ENCODE measurements at regions not wholly inside any gene's neighbourhood (a gene's known extent, or its start where the extent isn't known, plus 50 kb on each side); places are given as distances from the start of the nearest gene placed in this dataset.
"Not testable (repeated sequence)": the region's sequence is repeated elsewhere in the genome, so short reads cannot be mapped to it uniquely, and the experiment has no call there.

DNA sequence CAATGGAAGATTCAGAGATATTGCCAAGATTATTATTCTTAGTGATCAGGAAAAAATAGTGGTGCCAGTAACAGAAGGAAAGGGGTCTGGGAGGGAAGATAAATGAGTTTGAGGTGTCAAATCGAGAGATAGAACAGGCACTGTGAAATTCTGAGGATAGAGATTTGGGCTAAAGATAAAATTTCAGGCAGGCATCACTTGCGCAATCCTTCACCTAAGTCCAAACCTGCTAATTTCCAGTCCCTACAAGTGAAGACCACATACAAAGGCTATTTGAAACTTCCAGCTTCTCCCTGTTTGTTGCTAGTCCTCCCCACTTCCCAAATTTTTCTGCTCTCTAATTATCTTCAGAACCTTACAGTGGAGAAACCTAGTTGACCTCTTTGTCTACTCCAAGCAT lies 494.6 kb downstream of the MAGEE1 start:
- H3K4me3 ChIP-seq (ENCODE audit: control insufficient read depth, low read depth, low read length), result no peak overlapping the region
- no peak for DNase-seq (ENCODE audit: low read depth)
- TF ChIP-seq, protein P1, sequence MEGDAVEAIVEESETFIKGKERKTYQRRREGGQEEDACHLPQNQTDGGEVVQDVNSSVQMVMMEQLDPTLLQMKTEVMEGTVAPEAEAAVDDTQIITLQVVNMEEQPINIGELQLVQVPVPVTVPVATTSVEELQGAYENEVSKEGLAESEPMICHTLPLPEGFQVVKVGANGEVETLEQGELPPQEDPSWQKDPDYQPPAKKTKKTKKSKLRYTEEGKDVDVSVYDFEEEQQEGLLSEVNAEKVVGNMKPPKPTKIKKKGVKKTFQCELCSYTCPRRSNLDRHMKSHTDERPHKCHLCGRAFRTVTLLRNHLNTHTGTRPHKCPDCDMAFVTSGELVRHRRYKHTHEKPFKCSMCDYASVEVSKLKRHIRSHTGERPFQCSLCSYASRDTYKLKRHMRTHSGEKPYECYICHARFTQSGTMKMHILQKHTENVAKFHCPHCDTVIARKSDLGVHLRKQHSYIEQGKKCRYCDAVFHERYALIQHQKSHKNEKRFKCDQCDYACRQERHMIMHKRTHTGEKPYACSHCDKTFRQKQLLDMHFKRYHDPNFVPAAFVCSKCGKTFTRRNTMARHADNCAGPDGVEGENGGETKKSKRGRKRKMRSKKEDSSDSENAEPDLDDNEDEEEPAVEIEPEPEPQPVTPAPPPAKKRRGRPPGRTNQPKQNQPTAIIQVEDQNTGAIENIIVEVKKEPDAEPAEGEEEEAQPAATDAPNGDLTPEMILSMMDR (conservative IDR thresholded peaks at IDR 0.05; ENCODE audit: control insufficient read depth, insufficient read depth, low read depth, low read length), result no peak

DNA sequence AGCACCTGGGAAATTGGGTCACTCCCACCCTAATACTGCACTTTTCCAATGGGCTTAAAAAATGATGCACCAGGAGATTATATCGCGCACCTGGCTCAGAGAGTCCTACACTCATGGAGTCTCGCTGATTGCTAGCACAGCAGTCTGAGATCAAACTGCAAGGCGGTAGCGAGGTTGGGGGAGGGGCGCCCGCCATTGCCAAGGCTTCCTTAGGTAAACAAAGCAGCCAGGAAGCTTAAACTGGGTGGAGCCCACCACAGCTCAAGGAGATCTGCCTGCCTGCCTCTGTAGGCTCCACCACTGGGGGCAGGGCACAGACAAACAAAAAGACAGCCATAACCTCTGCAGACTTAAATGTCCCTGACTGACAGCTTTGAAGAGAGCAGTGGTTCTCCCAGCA lies 497.1 kb downstream of the MAGEE1 start:
- not testable (repeated sequence) for H3K4me3 ChIP-seq (ENCODE audit: control insufficient read depth, low read depth, low read length); DNase-seq (ENCODE audit: low read depth)

DNA sequence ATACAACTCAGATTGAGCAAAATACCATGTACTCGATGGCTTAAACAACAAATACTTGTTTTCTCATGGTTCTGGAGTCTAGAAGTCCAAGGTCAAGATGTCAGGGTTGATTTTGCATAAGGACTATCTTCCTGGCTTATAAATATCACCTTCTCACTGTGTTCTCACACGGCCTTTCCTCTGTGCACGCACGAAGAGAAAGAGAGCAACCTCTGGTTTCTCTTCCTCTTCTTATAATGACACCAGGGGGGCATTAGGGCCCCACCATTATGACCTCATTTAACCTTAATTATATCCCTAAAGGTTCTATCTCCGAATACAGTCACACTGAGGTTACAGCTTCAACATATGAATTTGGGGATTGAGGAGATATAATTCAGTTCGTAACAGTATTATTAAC lies 504.0 kb downstream of the MAGEE1 start:
- H3K4me3 ChIP-seq (ENCODE audit: control insufficient read depth, low read depth, low read length), result no peak overlapping the region
- TF ChIP-seq, protein P1 (conservative IDR thresholded peaks at IDR 0.05; ENCODE audit: control insufficient read depth, insufficient read depth, low read depth, low read length), result no peak
- no peak for DNase-seq (ENCODE audit: low read depth)

DNA sequence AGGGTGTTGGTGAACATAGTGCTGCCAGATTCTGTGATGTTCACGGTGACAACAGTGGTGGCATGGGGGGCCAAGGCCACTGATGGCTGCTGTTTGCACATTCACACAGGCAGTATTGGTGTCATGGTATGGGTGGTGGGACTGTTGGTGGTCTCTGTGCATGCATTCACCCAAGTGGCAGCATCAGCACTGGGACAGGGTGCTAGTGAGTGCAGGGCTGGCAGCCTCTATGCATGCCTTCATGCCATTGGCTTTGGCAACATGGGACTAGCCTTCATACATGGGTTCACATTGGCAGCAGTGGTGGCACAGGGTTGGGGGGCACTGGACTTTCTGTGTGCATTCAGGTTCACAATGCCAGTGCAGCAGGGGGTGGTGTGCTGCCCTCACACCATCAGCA lies 489.7 kb upstream of the FGF16 start:
- no peak overlapping the region for H3K4me3 ChIP-seq (ENCODE audit: control insufficient read depth, low read depth, low read length)
- DNase-seq (ENCODE audit: low read depth), result no peak
- TF ChIP-seq, protein P1 (conservative IDR thresholded peaks at IDR 0.05; ENCODE audit: control insufficient read depth, insufficient read depth, low read depth, low read length), result no peak

DNA sequence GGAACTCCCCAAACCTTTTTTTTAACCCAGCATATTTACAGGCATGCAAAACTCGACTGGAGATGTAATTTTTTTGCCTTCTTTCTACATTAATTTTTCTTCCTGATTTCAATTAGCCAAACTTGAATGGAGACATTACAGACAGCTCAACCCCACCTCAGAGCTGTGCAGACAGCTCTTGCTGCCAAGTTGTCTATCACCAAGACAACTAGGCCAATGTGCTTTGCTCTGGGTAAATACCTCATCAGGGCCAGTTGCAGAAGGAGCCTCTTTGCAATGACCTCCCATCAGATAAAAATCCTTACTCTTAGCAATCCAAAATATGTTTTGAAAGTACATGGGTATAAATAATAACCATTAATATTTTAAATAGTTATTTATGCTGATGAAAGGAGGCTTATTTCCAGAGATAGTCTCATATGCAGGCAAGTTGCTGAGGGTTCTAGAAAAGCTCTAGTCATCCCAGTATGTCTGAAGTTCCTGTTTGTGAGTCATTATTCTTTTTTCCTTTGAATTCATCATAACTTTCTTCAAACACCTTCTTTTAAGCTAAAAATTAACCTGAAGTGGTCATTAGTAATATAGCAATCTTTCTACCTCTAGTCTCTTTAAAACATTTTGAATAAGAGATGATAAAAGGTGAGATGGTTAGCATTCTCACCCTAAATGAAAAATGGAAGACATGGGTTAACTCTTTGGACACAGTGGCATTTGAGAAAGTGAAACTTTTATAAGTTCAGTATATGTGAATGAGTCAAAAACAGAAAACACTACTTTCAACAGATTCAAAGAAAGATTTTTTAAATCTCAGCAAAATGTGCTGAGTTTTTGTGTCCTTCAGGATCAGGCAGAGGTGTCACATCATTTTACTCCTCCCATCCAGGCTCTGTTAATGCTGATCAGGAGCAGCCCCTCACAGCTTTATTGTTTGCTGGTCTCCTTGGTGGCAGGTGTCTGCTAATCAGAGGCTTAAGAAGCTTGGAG lies 475.5 kb upstream of the FGF16 start:
- no peak for DNase-seq (ENCODE audit: low read depth)
- H3K4me3 ChIP-seq (ENCODE audit: control insufficient read depth, low read depth, low read length), result no peak overlapping the region
- TF ChIP-seq, protein P1 (conservative IDR thresholded peaks at IDR 0.05; ENCODE audit: control insufficient read depth, insufficient read depth, low read depth, low read length), result no peak

DNA sequence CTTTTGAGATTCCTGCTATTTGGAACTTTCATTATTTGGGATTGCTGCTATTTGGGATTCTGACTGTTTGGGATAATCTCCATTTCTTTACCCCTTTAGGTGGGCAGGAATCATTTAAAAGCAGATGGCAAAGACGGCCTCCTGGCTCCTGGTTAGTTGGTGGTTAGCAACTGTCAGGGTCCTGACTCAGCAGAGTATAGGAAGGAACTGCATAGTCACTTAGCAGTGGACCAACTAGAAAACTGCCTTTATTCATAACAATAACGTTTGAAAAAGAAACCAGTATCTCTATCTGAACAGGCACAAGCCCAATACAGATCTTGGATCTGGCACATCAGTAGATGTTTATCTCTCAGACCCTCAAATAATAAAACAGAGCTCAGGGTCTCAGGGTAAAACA lies 469.7 kb upstream of the FGF16 start:
- DNase-seq (ENCODE audit: low read depth), result no peak
- no peak overlapping the region for H3K4me3 ChIP-seq (ENCODE audit: control insufficient read depth, low read depth, low read length)
- TF ChIP-seq, protein P1 (conservative IDR thresholded peaks at IDR 0.05; ENCODE audit: control insufficient read depth, insufficient read depth, low read depth, low read length), result no peak

DNA sequence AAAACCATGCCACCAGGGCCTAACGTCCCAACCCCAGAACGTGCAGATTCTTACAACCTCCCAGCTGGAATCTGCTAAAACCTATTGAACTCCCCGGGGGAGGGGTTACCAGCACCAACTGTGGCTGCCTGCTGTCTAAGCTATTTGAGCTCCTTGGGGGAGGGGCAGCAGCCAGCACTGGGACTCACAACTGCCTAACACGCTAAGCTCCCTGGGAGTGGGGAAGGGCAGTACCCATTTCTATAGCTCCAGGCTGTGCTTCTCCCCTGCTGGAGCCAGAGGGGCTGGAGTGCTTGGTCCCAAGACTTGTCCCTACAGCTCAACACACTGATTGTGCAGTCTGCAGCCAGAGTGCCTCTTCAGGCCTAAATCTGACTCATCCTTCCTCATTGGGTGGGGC lies 459.8 kb upstream of the FGF16 start:
- TF ChIP-seq, protein P1 (conservative IDR thresholded peaks at IDR 0.05; ENCODE audit: control insufficient read depth, insufficient read depth, low read depth, low read length), result no peak
- H3K4me3 ChIP-seq (ENCODE audit: control insufficient read depth, low read depth, low read length), result no peak overlapping the region
- no peak for DNase-seq (ENCODE audit: low read depth)

Data from fibroblast of mammary gland (primary cell).